ENCODE measurements at regions not wholly inside any gene's neighbourhood (a gene's known extent, or its start where the extent isn't known, plus 50 kb on each side); places are given as distances from the start of the nearest gene placed in this dataset.

DNA sequence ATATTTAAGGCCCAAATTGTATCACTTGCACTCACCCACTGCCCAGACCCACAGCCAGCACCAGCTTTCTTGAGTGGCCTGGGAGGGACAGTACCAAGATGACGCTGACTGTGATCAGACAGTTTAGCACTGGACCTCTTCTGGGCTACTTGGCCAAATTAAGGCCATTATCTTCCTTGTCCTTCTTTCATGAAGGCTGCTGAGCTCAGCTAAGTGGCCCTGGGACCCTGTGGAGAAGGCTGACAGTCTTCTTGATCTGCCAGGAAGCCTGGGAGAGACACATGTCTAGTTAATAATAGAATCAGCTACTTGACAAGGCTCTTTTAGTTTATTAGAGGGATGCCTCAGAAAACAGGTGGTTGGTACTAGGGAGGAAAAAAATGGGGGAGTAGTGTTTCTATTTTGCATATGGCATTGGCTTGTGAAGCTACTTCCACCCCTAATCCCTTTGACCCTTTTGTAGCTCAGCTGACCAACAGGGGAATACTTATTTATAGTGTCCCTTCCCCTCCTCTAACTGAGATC, 127.9 kb upstream of the NTM start:
- no peak for DNase-seq

DNA sequence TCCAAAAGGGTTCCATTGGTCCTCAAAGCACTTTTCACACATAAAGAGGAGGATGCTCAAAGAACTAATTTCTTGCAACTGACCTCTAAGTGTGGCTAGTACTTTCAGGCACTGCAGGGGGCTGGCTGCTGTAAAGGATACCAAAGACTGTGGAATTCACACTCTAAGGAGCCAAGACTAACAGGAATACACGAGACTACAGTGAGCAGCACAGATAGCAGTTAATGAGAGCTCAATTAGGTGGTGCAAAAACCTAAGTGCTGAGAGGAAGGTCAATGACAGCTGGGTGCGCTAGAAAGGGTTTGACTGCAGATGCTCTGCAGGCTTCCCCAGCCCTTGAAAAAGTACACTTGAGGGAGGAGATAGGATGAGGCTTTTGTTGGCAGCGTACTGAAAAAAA, 124.3 kb upstream of the NTM start:
- no peak for DNase-seq

DNA sequence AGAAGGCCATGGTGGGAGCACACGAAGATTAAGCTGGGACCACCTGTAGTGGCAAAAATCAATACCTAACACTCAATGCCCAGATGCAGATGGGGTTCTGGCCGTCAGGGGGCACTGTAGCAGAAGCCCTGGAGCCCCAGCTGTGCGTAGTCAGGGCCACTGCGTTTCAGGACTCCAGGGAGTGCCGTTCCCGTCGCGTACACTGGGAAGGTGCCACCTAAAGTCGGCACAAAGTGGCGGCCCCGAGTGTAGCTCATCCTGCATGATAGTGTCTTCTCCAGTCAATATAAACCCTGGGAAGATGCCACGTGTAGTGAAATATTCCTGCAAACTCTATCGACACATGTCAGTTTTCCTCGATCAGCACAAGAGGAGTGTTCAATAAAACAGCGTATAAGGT, 123.8 kb upstream of the NTM start:
- DNase-seq = no peak

DNA sequence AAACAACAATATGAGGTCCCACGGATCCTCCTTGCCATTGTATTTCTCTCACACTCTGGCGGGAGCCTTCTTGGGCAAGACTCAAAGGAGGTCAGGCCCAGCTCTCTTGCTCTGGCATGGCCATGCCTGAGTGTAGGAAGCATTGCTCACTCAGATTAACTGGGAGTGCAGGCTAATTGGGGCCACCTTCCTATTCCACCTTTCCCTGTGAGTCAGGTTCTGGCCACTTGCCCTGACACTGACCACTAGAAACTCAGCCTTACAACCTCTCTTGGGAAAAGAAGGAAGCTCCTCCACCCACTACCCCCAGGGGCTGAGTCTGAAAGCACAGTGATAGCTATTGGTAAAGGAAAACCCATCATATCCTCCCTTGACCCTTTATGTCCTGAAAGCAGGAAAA, 121.8 kb upstream of the NTM start:
- DNase-seq = no peak

DNA sequence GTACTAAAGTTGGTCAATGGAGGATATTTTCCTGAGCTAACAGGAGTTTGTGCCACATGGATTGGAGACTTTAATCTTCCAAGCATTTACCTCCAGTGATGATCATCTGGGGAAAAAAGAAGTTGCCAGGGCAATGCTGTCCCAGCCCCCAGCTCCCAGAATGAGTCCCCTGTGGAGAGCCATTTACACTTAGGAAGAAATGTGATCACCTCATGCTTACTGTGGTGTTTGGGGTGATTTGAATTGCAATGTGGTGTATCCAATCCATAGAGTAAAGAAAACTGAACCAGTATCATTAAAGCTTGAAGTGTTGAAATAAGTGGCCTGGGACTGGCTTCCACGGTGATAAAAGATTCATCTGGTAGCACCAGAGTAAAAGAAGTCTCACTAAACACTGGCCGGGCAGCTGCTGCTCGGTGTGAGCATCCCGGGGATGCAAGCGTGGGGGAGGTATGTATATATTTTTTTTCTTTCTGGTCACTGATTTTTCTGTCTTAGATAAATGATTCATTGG, 117.2 kb upstream of the NTM start:
- DNase-seq = no peak

DNA sequence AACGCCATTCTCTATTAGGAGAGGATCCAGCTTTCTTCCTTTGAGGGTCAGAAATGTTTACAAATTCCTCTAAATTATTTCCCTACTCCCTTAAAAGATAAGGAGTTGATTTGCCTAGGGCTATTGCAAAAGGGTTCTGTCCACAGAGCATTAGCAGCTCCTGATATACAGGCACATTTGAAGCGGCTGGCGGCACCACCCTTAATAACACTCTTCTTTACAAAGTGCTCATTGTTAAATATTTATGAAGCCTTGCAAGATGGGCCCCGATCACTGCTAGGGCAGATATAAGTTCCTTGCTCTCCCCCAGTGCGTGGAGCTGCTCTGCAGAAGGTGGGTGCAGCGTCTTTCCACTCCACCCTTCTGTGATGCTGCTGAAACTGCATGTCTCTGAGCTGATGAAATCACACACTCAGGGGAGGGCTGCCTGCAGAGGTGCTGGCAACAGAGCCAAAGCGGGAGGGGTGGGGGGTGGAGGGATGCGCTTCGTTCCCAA, 116.7 kb upstream of the NTM start:
- DNase-seq = no peak

DNA sequence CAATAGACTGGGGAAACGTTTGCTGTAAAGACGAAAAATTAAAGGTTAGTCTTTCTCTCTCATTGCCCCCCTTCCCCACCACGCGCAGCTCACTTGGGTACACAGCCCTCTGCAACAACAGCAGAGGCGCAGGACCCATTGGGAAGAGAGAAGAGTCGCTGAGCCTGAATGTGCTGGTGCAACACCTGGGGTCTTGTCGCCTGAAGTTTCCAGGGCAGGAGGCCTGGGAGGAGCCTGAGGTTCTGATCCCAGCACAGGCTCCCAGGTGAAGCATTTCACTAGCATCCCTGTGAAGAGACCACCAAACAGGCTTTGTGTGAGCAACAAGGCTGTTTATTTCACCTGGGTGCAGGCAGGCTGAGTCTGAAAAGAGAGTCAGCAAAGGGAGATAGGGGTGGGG, 116.2 kb upstream of the NTM start:
- no peak for DNase-seq

DNA sequence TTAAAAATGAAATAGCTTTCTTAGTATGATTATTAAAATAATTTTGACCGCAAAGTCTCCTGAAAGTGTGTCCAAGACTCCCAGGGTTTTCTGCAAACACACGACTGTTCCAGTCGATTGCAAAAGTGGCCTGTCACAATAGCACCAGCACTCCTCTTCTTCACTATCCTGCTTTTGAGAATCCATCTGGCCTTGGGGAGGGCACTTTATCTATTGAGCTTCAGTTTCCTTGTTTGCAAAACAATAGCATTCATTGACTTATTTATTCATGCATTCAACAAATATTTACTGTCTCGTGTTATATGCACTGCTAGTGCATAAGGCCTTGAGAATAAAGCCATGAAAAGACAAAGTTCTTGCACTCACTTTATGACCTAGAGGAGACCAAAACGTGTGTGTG, 96.2 kb upstream of the NTM start:
- no peak for DNase-seq

DNA sequence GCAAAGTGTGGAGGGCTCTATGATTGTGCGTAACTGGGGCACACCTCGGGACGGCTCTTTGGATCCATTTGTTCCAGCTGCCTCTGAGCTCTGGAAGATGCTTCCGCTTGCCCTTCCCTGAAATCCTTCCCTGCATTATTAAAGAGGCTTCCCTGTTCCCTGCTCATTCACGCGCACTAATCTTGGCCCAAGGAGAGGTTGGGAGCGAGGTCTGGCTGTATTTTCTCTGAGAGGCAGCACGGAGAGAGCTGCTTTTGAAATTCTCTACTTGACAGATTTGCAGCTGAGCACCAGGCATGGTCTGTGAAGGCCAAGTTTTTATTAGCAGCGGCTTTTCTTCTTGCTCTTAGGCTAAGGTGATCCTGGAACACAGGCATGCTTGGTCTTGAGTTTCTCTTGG, 94.8 kb upstream of the NTM start:
- no peak for DNase-seq

DNA sequence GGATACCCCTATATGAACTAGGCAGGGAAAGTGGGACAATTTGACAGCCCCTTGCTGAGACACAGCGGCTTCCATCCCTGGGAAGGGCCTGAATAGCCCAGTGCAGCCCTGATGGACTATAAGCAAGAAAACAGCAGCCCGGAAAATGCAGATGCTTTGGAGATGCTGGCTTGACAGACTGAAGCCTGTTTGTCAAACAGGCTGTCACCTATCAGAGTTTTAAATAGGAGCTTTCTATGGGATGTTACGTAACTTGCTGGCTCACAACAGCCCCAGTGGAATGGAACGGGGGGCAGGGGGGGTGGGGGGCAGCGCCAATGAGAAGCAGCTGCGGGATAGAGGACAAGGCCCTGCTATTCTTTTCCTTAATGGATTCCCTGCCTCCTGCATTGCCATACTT, 91.9 kb upstream of the NTM start:
- no peak for DNase-seq

DNA sequence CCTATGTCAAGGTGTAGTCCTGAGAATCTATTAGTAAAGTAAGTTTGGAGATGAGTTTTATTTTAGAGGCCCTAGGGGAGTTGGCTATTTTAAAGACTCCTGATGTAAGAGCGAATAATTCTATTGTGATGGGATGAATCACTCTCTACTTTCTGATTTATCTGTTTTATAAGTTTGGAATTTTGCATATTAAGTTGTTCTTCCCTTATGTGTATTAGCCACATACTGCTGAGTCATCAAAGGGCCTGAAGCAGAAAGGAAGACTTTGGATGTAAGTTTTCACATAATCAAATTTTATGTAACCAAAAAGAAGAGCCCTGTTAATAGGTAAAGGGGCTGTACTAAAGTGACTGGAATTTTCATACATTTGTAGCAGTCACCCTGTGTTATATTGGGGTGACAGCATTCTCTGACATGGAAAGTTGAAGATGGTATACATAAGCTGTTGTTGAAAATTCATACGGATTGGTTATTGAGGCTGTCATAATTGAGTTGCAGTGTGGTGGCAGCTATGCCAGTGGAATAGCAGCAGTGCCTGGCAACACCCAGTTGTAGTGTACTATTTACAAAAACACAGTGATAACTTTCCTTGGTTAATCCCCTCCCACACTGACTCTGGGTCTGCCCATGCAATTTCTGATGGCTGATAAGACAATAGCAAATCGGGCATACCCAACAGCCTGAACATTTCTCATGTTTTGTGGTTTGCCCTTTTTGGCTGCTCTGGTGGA, 90.6 kb upstream of the NTM start:
- DNase-seq = no peak

DNA sequence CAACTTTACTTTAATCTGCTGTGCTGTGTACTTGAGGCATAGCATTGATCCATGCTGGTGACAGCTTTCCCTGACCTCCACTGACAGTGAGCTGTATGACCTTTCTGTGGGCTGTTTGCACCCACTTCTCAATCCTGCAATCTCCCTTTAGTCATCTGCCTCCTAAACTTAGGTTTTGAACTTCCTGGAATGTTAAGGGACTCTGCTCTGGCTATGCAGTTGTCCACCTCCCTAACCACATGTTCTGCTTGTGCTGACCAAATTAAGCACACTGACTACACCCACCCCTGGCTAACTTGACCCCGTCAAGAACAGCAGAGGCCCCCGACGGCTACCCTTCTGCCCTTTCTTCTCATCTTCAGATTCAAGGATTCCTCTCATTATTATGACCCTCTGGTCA, 89.1 kb upstream of the NTM start:
- no peak for DNase-seq

DNA sequence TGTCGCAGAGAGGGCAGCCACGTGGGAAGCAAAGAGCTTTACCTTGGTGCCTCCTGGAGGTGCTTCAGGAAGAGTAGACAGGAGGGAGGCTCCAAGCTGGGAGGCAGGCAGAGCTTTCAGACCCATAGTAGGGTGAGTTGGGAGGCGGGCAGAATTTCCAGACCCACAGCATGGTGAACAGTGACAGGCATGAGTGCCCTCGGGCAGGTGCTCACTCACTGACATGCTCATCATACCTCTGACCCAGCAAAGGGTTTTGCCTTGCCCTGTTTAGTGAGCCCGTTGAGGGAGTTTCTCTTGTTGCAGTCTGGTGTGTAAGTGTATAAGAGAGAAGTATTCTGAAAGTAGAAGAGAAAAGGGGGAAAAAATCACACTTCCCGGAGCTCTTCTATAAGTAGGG, 86.4 kb upstream of the NTM start:
- no peak for DNase-seq

DNA sequence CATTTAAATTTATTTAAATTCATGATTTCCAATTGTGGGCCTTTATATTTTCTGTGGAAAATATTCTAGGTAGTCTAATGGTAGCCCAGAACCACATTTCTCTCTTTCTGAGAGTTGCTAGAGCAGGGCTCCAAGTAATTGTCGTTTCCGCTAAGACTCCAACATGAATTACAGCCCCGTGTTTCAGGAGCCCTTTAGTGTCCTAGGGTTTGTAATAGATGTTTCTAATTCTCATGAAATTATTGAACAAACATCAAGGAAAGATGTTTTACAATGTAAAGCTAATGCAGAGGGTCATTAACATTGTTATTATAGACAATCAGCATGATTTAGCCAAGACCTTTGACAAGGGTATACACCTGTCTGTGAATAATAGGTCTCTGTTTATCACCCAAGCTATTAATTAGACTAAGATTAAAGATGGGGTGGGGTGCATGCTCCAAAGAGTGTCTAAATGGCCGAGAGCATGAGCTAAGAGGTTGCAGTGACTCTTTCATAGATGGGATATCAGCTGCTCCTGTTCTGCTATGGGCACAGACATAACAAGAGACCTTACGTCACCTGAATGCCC, 81.8 kb upstream of the NTM start:
- no peak for DNase-seq

DNA sequence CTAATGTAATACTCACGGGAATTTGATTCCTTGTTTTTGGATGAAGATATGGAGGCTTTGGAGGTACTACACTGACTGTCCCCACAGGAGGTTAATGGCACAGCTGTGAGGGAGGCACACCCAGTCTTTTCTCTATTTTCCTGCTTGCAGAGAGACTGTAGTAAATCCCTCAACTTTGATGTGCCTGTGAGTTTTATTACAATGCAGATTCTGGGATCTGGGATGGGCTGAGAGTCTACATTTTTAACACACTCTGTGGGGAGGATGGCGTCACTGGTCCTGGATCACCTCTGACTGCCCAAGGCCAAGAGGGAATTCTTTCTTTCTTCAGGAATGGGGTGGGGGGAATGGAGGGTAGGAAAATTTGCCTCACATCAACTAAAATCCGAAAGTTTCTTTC, 80.2 kb upstream of the NTM start:
- DNase-seq = no peak

DNA sequence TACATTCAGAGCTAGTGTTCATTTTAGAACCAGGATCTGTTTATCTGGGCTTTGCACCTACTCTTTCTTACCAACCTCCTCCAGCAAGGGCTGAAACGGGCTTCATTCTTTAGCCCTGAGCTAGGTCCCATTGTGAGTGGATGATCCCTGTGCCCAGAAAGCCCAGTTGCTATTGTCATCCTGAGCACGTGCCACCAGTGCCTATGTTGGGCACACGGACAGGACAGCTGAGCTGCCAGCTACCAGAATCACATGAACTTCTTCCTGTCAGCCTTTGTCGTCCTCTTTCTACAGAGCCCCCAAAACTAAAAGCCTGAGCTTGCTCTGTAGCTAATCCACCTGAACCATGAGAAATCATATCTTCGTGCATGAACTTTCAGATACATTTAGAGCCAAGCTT, 74.4 kb upstream of the NTM start:
- no peak for DNase-seq

DNA sequence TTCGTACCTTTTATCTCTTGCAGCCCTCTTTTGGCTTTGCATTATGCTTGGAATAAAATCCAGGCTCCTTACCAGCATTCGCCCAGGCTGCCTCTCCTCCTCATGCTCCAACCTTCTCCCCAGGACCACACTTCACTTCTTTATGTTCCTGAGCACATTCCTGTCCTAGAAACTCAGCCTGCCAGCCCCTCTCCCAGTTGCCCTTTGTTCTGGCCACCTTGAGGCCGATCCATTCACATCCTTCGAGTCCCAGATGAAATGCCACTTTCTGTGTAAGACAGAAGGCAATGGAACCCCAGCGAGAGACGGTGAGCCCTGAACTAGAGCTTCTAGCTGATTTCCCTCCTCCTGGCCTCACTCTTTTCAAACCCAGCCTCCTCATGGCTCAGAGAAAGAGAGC, 73.0 kb upstream of the NTM start:
- DNase-seq = no peak

DNA sequence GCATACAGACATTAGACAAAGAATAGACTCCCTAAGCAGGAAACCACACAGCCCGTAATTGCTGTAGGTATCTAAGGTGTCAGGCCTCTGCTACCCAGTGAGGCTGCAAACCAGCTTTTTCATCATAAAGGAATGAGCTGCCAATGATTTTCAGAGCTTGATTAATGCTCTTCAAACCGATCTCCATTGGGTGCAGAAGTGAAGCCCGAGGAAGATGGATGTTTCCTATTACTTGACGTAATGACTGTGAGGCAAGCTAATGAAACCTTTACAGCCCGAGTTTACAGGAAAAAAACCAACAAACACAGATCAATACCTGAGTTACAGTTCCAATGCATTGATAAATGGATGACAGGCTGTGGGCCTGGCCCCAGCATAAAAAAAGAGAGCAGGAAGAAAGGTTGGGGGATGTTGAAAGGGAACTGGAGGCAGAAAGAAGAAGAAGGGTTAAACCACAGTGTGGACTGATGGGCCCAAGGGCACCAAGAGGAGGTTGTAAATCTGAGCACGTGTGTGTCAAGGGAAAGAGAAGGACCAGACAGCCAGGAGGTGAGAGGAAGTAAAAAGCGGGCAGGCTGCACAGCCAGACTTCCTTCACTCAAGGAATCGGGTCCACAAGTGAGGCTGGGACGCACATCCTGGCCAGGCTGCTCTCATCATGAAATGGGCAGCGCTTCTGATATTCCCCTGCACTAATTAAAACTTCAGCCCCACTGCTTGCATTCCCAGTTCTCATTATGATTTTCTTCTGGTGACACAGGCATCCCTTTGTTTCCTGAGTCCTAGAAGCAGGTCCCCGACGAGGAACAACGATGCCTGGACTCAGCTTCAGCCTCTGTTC, 70.6 kb upstream of the NTM start:
- no peak for DNase-seq

DNA sequence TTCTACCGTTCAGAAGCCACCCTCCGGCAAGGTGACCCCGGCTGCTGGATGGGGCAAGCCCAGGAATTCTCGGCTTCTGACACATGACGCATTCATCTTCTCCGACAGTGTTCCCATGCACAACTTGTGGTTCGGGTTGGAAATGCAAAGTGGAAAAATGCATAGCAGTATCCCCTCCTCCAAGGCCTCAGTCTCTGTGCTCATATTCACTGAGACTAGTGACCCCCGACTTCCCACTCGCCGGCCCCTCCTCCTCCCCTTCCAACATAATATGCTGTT, 70.0 kb upstream of the NTM start:
- DNase-seq = no peak

DNA sequence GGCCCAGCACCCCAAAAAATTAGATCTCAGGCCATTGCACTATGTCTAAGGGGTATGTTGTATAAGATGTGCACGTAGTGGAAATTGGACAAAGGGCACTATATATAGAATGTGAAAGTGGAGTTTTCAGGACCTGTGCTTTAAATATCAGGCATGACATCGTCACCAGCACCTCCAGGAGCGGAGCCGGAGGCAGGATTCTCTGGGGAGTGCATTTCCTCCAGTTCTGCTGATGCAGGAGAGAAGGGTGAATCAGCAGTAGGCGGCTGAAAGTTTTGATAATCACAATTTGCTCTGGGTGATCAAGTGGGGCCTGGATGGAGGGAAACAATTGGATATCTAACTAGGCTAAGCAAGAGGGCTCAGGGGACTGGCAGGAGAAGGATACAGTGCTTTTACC, 69.1 kb upstream of the NTM start:
- no peak for DNase-seq

DNA sequence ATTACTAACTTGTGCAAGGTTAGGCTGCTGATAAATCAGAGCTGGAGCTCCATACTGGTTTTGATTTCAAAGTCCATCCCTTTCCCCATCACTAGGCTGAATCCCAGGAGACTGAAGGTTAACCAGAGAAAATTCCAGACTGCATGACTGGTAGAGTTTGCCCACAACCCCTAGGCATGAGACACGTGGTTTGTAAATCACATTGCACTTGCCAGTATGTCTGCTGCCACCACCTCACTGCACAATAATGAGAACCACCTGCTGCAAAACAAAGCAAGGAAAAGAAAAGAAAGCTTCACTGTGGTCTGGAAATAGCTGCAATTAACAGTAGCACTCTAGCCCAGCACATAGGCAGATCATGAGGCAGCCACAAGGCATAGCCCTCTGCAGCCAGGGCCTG, 67.6 kb upstream of the NTM start:
- DNase-seq = no peak

DNA sequence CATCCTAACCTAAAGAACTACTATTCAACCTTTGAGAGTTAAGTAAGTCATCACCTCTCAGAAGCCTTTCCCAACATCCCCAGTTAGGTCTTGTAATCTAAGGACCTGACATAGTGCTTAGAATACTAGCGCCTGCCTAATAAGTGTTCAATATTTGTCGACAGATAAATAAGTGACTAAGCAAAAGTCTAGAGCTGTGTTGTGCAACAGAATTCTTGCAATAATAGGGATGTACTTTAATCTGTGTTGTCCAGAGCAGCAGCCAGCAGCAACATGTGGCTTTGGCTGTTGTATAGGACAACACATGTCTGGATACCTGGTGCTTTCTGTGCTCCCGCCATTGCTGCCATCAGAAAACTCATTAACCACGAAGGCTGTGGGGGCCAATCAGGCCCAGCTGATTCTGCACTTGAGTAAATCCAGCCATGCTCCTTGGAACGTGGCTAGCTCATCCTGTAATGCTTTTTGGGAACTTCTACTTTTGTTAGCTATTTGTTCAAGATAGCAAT, 66.8 kb upstream of the NTM start:
- DNase-seq = no peak

DNA sequence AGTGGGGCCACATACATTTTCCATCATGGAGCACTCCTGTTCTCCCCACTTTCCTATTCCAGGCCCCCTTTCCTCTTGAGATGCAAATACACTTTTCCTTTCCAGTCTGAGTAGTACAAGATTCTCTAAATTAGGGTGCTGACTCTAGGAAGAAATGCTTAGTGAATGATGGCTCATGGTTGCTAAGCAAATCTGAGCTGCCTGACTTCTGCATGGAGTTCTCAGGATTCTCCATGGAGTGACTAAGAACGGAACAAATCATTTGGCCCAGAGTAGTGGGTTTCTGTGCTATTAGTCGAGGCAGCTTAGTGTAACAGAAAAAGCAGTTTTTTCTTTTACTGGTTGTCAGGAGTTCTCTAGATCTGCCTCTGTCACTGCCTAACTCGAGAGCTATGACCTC, 65.4 kb upstream of the NTM start:
- no peak for DNase-seq

DNA sequence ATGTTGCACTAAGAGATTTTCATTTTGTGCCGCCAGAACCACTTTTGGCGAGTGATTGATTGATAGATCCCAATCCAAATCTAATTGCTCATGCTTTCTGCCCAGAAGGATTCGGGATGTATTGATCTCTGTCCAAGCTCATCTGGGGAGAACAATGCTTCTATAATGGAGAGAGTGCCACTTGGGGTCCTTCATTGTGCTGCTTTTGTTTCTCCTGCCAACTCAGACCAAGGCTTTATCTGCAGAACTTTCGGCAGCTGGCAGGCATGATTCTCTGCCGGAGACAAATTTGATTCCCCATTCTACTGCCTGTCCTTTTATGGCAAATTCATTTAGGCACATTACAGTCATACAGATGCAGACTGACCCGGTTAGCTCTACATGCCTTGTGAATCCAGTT, 62.9 kb upstream of the NTM start:
- no peak for DNase-seq

All from SHP77 treated with DMSO at 0.1 percent for 48 hours (cell line).